ENCODE measurements at regions not wholly inside any gene's neighbourhood (a gene's known extent, or its start where the extent isn't known, plus 50 kb on each side); places are given as distances from the start of the nearest gene placed in this dataset.
"Not testable (repeated sequence)": the region's sequence is repeated elsewhere in the genome, so short reads cannot be mapped to it uniquely, and the experiment has no call there.

DNA sequence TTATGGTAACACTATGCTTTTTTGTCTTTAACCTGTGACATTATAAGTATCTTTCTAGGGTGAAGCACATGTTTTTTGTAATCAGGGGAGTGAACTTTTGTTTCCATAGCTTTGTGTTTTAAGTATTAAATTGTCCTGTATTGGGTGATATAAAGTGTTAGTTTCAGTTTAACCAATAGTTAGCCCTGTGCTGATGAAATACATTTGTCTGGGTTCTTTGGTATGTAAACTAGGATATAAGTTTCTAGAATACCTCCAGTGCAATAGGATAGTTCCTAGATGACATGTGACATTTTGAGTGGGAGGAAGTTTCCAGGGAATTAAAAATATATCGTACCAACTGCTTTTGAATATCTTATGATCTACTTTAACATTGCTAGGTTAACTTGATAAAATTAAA lies 611.0 kb upstream of the MARCKS start:
- no peak for DNase-seq (ENCODE audit: low read depth)
- in situ Hi-C loops (cut with HindIII; ENCODE audit: low sequenced_read_pairs), result no loop called here
- TF ChIP-seq, protein P1, sequence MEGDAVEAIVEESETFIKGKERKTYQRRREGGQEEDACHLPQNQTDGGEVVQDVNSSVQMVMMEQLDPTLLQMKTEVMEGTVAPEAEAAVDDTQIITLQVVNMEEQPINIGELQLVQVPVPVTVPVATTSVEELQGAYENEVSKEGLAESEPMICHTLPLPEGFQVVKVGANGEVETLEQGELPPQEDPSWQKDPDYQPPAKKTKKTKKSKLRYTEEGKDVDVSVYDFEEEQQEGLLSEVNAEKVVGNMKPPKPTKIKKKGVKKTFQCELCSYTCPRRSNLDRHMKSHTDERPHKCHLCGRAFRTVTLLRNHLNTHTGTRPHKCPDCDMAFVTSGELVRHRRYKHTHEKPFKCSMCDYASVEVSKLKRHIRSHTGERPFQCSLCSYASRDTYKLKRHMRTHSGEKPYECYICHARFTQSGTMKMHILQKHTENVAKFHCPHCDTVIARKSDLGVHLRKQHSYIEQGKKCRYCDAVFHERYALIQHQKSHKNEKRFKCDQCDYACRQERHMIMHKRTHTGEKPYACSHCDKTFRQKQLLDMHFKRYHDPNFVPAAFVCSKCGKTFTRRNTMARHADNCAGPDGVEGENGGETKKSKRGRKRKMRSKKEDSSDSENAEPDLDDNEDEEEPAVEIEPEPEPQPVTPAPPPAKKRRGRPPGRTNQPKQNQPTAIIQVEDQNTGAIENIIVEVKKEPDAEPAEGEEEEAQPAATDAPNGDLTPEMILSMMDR (IDR thresholded peaks at IDR 0.05; ENCODE audit: low read depth, low read length, missing control alignments), result no peak
- H3K4me3 ChIP-seq (ENCODE audit: low read depth, low read length), result no peak overlapping the region

- DNase-seq (ENCODE audit: low read depth), result no peak
- TF ChIP-seq, protein P1 (IDR thresholded peaks at IDR 0.05; ENCODE audit: low read depth, low read length, missing control alignments), result no peak
- H3K4me3 ChIP-seq (ENCODE audit: low read depth, low read length), result no peak overlapping the region
- in situ Hi-C loops (cut with HindIII; ENCODE audit: low sequenced_read_pairs), result no loop called here
Observed at GRCh38 chr6:113248532-113248931, 608.6 kb upstream of the MARCKS start.

- H3K4me3 ChIP-seq (ENCODE audit: low read depth, low read length); DNase-seq (ENCODE audit: low read depth); in situ Hi-C loops (cut with HindIII; ENCODE audit: low sequenced_read_pairs): not testable (repeated sequence)
Observed at GRCh38 chr6:113254194-113254593, 603.0 kb upstream of the MARCKS start.

DNA sequence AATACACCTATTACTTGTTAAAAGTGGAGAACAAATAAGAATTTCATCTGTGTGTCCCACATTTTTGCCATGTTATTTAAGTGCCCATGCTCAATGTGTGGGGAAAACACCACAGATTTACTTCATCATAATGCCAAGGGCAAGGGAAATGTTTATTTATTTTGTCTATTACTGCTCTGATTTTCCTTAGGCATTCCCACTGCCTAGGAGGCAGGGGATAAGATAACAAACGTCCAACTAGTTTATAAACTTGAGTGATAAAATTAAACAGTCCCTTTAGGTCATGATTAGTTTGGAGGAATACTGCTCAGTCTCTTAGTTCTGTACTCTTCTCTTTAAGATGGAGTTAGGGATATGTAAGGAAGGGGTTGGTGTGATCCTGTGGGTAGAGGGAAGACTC lies 598.4 kb upstream of the MARCKS start:
- in situ Hi-C loops (cut with HindIII; ENCODE audit: low sequenced_read_pairs), result no loop called here

GRCh38 chr6:113271437-113271836 lies 585.7 kb upstream of the MARCKS start:
- DNase-seq (ENCODE audit: low read depth), result no peak

More for the DNA sequence above, 598.4 kb upstream of the MARCKS start:
- DNase-seq (ENCODE audit: low read depth), result no peak
- TF ChIP-seq, protein P1 (IDR thresholded peaks at IDR 0.05; ENCODE audit: low read depth, low read length, missing control alignments), result no peak
- no peak overlapping the region for H3K4me3 ChIP-seq (ENCODE audit: low read depth, low read length)

DNA sequence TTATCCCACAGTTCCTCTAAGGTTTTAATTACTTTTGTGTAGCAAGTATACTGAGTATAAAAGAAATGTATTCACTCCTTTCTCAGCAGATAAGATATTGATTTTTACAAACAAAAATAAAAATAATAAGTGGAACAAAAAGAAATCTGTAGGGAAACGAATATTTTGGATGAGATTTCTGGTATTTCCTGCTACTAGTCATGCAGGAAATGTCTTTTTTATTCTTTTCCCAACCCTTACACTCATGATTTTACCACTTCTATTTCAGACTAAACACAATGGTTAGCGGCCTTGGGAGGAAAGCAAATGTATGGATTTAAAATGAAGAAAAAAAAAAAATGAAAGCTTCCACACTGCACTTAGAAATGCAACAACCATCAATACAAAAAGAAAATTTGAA lies 580.5 kb upstream of the MARCKS start:
- TF ChIP-seq, protein P1 (IDR thresholded peaks at IDR 0.05; ENCODE audit: low read depth, low read length, missing control alignments), result no peak

More at GRCh38 chr6:113271437-113271836, 585.7 kb upstream of the MARCKS start:
- in situ Hi-C loops (cut with HindIII; ENCODE audit: low sequenced_read_pairs), result no loop called here
- TF ChIP-seq, protein P1 (IDR thresholded peaks at IDR 0.05; ENCODE audit: low read depth, low read length, missing control alignments), result no peak
- no peak overlapping the region for H3K4me3 ChIP-seq (ENCODE audit: low read depth, low read length)

DNA sequence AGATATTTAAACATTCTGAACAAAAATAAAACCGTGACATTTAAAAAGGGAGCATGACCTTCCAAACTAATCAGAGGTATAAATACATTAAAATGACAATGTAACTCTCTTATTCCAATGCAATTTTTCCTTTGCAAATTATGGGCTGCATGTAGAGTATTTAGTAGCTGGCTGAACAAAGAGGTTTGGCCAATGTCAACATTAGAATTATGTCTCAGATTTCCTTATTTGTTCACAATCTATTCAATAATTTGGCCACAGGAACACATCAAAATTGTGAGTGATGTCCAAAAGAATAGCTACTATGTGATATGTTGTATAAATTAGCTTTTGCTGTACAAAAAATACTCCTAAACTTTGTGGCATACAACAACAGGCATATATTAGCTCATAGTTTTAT lies 580.0 kb upstream of the MARCKS start:
- TF ChIP-seq, protein P1 (IDR thresholded peaks at IDR 0.05; ENCODE audit: low read depth, low read length, missing control alignments), result no peak
- in situ Hi-C loops (cut with HindIII; ENCODE audit: low sequenced_read_pairs), result no loop called here
- no peak for DNase-seq (ENCODE audit: low read depth)
- no peak overlapping the region for H3K4me3 ChIP-seq (ENCODE audit: low read depth, low read length)

More for the DNA sequence above, 580.5 kb upstream of the MARCKS start:
- H3K4me3 ChIP-seq (ENCODE audit: low read depth, low read length), result no peak overlapping the region
- DNase-seq (ENCODE audit: low read depth), result no peak
- in situ Hi-C loops (cut with HindIII; ENCODE audit: low sequenced_read_pairs), result no loop called here

Data from astrocyte of the cerebellum (primary cell).